H9 (cell line): ENCODE measurements at regions not wholly inside any gene's neighbourhood (a gene's known extent, or its start where the extent isn't known, plus 50 kb on each side); places are given as distances from the start of the nearest gene placed in this dataset.

ENCODE experiments used
- DNase-seq: peaks from one replicate; pipeline ENCODE4 v3.0.0-alpha.2; 2017
- H2AFZ ChIP-seq: one replicate; pipeline ENCODE4 v1.6.1; 2013; ENCODE audit warnings: mild to moderate bottlenecking, low read length, control low read depth, moderate library complexity
- H2AK5ac ChIP-seq: 2 replicates; pipeline ENCODE4 v1.6.1; 2013; ENCODE audit warnings: low read length, control low read depth, mixed read lengths; ENCODE audit not compliant: insufficient read length
- H2BK120ac ChIP-seq: one replicate; pipeline ENCODE4 v1.6.1; 2013; ENCODE audit warnings: low read depth, mild to moderate bottlenecking, low read length, control low read depth, inconsistent platforms; ENCODE audit not compliant: poor library complexity, severe bottlenecking
- H2BK12ac ChIP-seq: 2 replicates; pipeline ENCODE4 v1.6.1; 2013; ENCODE audit warnings: low read length, control low read depth, mixed read lengths, low read depth; ENCODE audit not compliant: insufficient read length
- H2BK15ac ChIP-seq: 2 replicates; pipeline ENCODE4 v1.6.1; 2013; ENCODE audit warnings: low read depth, low read length, control low read depth
- H2BK20ac ChIP-seq: one replicate; pipeline ENCODE4 v1.6.1; 2013; ENCODE audit warnings: low read depth, mild to moderate bottlenecking, low read length, control low read depth, inconsistent platforms; ENCODE audit not compliant: poor library complexity, severe bottlenecking
- H2BK5ac ChIP-seq: 2 replicates; pipeline ENCODE4 v1.6.1; 2013; ENCODE audit warnings: low read length, control low read depth, mixed read lengths; ENCODE audit not compliant: insufficient read length
- H3K14ac ChIP-seq: 2 replicates; pipeline ENCODE4 v1.6.1; 2013; ENCODE audit warnings: low read length, control low read depth; ENCODE audit not compliant: insufficient read depth
- H3K18ac ChIP-seq: 2 replicates; pipeline ENCODE4 v1.6.1; 2013; ENCODE audit warnings: low read depth, mild to moderate bottlenecking, mixed read lengths, low read length, control low read depth; ENCODE audit not compliant: insufficient read length
- H3K23ac ChIP-seq: 2 replicates; pipeline ENCODE4 v1.6.1; 2013; ENCODE audit warnings: low read length, control low read depth, mixed read lengths, low read depth; ENCODE audit not compliant: insufficient read length
- H3K23me2 ChIP-seq: 2 replicates; pipeline ENCODE4 v1.6.1; 2013; ENCODE audit warnings: low read depth, mild to moderate bottlenecking, mixed read lengths, low read length, control low read depth; ENCODE audit not compliant: insufficient read length, poor library complexity, severe bottlenecking
- H3K27ac ChIP-seq: 2 replicates; pipeline ENCODE4 v1.5.1; 2013; ENCODE audit warnings: low read length, control low read depth, mixed read lengths, low read depth; ENCODE audit not compliant: insufficient read length
- H3K27me3 ChIP-seq: 2 replicates; pipeline ENCODE4 v1.6.1; 2013; ENCODE audit warnings: low read length, control low read depth, inconsistent platforms; ENCODE audit not compliant: insufficient read depth
- H3K4ac ChIP-seq: 2 replicates; pipeline ENCODE4 v1.6.1; 2013; ENCODE audit warnings: low read depth, mild to moderate bottlenecking, control low read depth, inconsistent platforms, low read length, moderate library complexity
- H3K4me1 ChIP-seq: 2 replicates; pipeline ENCODE4 v1.6.1; 2013; ENCODE audit warnings: low read length, control low read depth, inconsistent platforms; ENCODE audit not compliant: insufficient read depth
- H3K4me2 ChIP-seq: 2 replicates; pipeline ENCODE4 v1.6.1; 2013; ENCODE audit warnings: low read length, control low read depth, mixed read lengths; ENCODE audit not compliant: insufficient read length, insufficient read depth
- H3K56ac ChIP-seq: 2 replicates; pipeline ENCODE4 v1.6.1; 2013; ENCODE audit warnings: low read depth, mild to moderate bottlenecking, mixed read lengths, low read length, control low read depth; ENCODE audit not compliant: insufficient read length
- H3K79me1 ChIP-seq: 2 replicates; pipeline ENCODE4 v1.6.1; 2013; ENCODE audit warnings: low read depth, mild to moderate bottlenecking, moderate library complexity, low read length, control low read depth, inconsistent platforms; ENCODE audit not compliant: insufficient read depth, poor library complexity, severe bottlenecking
- H3K79me2 ChIP-seq: 2 replicates; pipeline ENCODE4 v1.6.1; 2013; ENCODE audit warnings: low read length, control low read depth, inconsistent platforms; ENCODE audit not compliant: insufficient read depth
- H3K9ac ChIP-seq: 2 replicates; pipeline ENCODE4 v1.6.1; 2013; ENCODE audit warnings: low read length, control low read depth, mixed read lengths; ENCODE audit not compliant: insufficient read length; ENCODE audit errors: extremely low read depth
- H3K9me3 ChIP-seq: one replicate; pipeline ENCODE4 v1.6.1; 2013; ENCODE audit warnings: low read depth, low read length, inconsistent platforms; ENCODE audit not compliant: control insufficient read depth
- H3T11ph ChIP-seq: one replicate; pipeline ENCODE4 v1.6.1; 2013; ENCODE audit warnings: mild to moderate bottlenecking, low read length, control low read depth, inconsistent platforms
- H4K20me1 ChIP-seq: one replicate; pipeline ENCODE4 v1.6.1; 2013; ENCODE audit not compliant: control insufficient read depth, insufficient read length, insufficient read depth
- H4K5ac ChIP-seq: 2 replicates; pipeline ENCODE4 v1.6.1; 2013; ENCODE audit warnings: low read depth, mild to moderate bottlenecking, mixed read lengths, low read length, control low read depth; ENCODE audit not compliant: insufficient read length
- H4K8ac ChIP-seq: replicated peaks from 2 replicates; pipeline ENCODE4 v1.6.1; 2013; ENCODE audit warnings: low read length, control low read depth, mixed read lengths, low read depth; ENCODE audit not compliant: insufficient read length
- H4K91ac ChIP-seq: 2 replicates; pipeline ENCODE4 v1.6.1; 2013; ENCODE audit warnings: low read depth, mild to moderate bottlenecking, moderate library complexity, mixed read lengths, low read length, control low read depth; ENCODE audit not compliant: insufficient read length
- H3K27ac Mint-ChIP-seq, 3 experiments: 2 replicates in 2 of 3; 3 replicates in 1 of 3; pipeline ENCODE4 v1.8.0; 2020 to 2021; ENCODE audit warnings: mixed read lengths in 3 of 3, mild to moderate bottlenecking in 1 of 3, moderate library complexity in 1 of 3
- H3K27me3 Mint-ChIP-seq: 2 replicates; pipeline ENCODE4 v1.8.0; 2021; ENCODE audit warnings: low read depth, mild to moderate bottlenecking, moderate library complexity, mixed read lengths
- H3K36me3 Mint-ChIP-seq, 3 experiments: 2 replicates in 2 of 3; 3 replicates in 1 of 3; pipeline ENCODE4 v1.8.0; 2020 to 2021; ENCODE audit warnings: low read depth in 3 of 3, mixed read lengths in 3 of 3; ENCODE audit not compliant: insufficient read depth in 1 of 3
- H3K4me1 Mint-ChIP-seq, 2 experiments: 2 replicates each; pipeline ENCODE4 v1.8.0; 2020; ENCODE audit warnings: mixed read lengths in 2 of 2
- H3K4me3 Mint-ChIP-seq, 2 experiments: 2 replicates in 1 of 2; 3 replicates in 1 of 2; pipeline ENCODE4 v1.8.0; 2020 to 2021; ENCODE audit warnings: mild to moderate bottlenecking in 2 of 2, mixed read lengths in 2 of 2, moderate library complexity in 1 of 2
- H3K9me3 Mint-ChIP-seq, 2 experiments: 2 replicates in 1 of 2; 3 replicates in 1 of 2; pipeline ENCODE4 v1.8.0; 2020; ENCODE audit warnings: mild to moderate bottlenecking in 2 of 2, mixed read lengths in 2 of 2, moderate library complexity in 1 of 2
- CTCF ChIP-seq: fragments of 200-600 bp; sonication (generic); conservative IDR thresholded peaks from 3 replicates; pipeline ENCODE4 v1.8.0; 2021; ENCODE audit warnings: antibody characterized with exemption, mild to moderate bottlenecking
- WGBS: extraction: QIAGEN DNeasy Blood & Tissue Kit; methylation state at CpG from one replicate; pipeline ENCODE4 v1.1.7; 2013; ENCODE audit warnings: missing lambda C conversion rate, low lambda C conversion rate, mixed read lengths; ENCODE audit not compliant: insufficient read length; ENCODE audit errors: extremely low coverage; 5-methylcytosine and 5-hydroxymethylcytosine counted together

DNA sequence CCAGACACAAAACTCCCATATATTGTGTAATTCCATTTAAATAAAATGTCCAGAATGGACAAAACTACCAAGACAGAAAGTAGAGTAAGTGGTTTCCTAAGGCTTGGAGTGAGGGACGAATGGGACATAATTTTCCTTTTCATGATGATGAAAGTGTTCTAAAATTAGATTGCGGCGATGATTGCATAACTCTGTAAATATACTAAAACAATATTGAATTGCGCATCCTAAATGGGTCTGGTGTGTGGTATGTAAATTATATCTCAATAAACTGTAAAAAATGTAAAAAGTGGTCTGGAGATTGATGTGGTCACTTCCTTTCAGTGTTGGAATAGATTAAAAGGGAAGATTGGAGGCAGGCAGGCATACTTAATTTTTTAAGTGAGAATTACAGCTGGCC lies 105.9 kb upstream of the KCNAB1 start:
- H3K4me3 Mint-ChIP-seq = no peak overlapping the region
- WGBS = no CpG with 5 or more reads among the region's 4 CpGs

More for the DNA sequence above, 105.9 kb upstream of the KCNAB1 start:
- Histone ChIP-seq H3K23ac (no peak overlapping the region), H4K5ac (no peak overlapping the region), H3K27ac (no peak overlapping the region), H3K79me1 (no peaks in the 10 kb centered on the region), H3K23me2 (no peaks in the 10 kb centered on the region), H3K4me1 (no peaks in the 10 kb centered on the region), H2BK12ac (no peak overlapping the region), H3K4ac (no peak overlapping the region), H2BK120ac (no peak overlapping the region), H2BK20ac (no peak overlapping the region), H4K20me1 (no peaks in the 10 kb centered on the region), H3K27me3 (no peaks in the 10 kb centered on the region), H3K4me2 (no peak overlapping the region), H2AFZ (no peak overlapping the region), H2AK5ac (no peak overlapping the region), H4K91ac (no peak overlapping the region), H2BK15ac (no peak overlapping the region), H3K9me3 (no peaks in the 10 kb centered on the region), H3K56ac (no peak overlapping the region), H3K14ac (no peak overlapping the region), H2BK5ac (no peak overlapping the region), H3K79me2 (no peaks in the 10 kb centered on the region), H3K18ac (no peak overlapping the region), H4K8ac (no peak overlapping the region), H3T11ph (no peak overlapping the region), H3K9ac (no peak overlapping the region)
- DNase-seq = no peak
- TF ChIP-seq CTCF = no peak
- H3K27ac Mint-ChIP-seq = no peak overlapping the region
- peaks cover 1 to 2% of the 10 kb centered on the region in 2 experiments; a peak in 1 of 4 replicates for H3K4me1 Mint-ChIP-seq
- no peaks in the 10 kb centered on the region for H3K27me3 Mint-ChIP-seq
- H3K36me3 Mint-ChIP-seq = no peaks in the 10 kb centered on the region
- no peaks in the 10 kb centered on the region for H3K9me3 Mint-ChIP-seq
